ENCODE measurements at regions not wholly inside any gene's neighbourhood (a gene's known extent, or its start where the extent isn't known, plus 50 kb on each side); places are given as distances from the start of the nearest gene placed in this dataset.
A peak's percentile ranks its signal among the peaks of the same experiment; 100 is the strongest.

DNA sequence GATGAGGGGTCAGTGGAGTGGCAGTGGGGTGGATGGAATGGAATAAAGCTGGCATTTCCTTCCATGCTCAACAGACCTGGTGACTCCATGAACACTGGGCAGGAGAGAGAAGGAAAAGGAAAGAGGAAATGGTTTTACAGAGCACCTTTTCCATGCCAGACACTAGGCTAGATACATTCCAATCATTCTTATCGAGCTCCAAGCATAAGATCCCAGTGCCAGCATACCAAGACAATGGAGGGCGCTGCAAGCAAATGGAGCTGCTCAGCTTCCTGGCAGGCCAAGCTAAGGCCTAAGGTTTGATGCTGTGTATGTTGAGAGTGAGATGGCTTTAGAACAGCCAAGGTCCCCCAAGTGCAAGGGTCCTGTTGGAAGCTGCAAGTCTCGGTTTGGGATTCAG lies 113.2 kb downstream of the HSPH1 start:
- no peak for DNase-seq

DNA sequence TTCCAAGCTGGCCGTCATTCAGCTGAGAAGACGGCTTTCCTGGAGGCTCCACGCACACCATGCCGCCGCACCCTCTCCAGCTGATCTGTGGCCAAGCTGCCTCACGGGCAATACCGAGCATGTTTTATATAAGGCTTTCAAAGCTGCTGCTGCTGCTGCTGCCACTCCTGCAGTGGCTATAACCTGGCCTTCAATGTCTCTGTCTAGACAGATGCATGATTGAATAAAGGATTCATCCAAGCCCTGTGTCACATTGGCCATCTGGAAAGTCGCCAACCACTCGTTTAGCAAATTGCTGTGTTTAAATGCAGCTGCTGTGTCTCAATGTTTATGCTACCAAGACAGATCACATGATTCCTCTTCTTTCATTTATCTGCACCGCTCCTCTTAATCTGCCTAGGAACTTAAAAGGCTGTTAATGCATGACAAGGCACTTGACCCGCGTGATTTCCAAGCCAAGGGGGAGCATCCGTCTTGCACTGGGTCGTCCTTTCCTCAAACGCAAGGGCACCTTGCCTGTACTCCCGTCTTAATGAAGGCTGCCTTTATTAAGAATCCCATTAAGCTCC lies 114.3 kb downstream of the TEX26 start:
- DNase-seq: no peak

DNA sequence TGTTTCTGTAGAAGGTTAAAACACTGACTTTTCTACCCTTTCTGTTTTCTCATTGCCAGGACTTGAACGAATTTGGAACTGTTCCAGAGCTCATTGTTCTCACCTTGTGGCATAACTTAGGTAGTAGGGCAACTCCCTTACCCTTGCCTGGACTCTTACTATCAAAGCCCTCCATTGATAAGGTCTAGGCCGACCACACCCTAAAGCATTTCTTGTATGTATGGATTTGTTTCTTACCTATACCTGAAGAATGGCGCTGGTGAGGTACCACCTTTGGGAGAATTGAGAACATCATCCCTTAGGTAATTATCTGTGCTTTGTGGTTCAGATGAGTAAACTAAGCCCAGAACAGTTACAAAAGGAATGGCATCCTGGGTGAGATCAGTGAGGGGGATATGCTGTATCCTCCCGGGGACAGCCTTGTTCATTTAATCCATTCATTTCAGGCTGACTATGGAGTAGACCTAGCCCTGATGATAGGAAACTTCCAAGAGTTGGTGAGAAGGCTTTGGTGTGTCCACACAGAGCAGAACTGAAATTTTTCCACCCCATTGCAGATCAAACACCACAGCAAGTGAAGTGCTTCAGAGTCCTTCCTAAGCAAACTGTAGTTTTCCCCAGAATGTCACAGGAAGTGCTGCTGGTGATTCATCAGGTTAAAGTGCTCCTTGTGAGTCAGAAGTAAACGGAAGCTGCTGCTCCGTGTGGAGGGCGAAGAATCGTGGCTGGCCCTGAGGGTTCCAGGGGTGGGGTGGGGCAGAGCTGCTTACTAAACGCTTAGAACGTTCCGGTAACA lies 113.0 kb downstream of the TEX26 start:
- DNase-seq: peak; percentile 53 to 61

- peak; percentile 71 to 85 for DNase-seq
Measured at GRCh38 chr13:31044364-31045285, 112.2 kb downstream of the TEX26 start.

DNA sequence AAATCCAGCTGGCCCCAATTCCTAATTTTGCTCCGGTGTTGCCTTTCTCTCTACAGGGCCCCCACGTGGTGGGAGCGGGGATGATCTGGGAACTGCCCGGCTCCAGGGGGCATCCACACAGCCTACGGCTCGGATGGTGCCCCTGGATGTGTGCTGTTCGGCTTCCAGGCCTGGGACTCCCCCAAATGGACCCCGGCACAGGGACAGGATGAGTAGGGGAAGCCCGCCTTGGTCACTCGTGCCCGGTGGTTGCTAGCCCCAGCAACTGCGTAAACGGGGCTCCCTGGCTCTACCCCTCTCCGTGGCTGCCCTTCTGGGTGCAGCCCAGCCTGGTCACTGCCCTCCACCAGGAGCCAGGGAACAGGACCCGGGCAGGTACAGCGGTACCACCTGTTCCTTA lies 111.5 kb downstream of the TEX26 start:
- DNase-seq: no peak

DNA sequence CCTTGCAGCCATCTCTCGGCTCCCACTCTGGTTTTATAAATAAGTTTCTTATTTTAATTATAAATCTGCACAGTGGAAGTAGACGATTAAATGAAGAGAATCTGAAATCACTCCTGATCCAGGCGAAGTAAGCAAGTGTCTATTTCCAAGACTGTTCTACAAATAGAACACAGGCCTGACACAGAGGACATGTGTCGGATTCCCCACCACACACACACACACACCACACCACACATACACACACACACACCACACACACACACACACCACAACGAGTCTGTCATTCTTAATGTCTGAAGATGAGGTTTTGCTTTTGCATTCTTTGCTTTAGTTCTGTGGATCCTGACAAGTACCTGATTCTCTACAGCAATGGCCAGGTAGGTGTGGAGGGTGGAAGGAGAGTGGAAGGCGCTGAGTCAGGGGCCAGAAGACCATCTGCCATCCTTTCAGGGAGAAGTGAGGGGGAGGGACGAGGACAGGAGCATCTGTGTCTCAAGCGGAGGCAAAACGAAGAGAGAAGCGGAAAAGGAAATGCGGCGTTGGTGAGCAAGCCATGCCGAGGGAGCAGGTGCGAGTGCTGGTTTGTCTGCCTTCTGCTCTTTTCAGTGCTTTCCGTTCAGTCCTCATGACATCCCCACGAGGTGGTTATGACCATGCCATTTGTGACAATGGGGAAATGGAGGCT lies 110.2 kb downstream of the TEX26 start:
- no peak for DNase-seq

DNA sequence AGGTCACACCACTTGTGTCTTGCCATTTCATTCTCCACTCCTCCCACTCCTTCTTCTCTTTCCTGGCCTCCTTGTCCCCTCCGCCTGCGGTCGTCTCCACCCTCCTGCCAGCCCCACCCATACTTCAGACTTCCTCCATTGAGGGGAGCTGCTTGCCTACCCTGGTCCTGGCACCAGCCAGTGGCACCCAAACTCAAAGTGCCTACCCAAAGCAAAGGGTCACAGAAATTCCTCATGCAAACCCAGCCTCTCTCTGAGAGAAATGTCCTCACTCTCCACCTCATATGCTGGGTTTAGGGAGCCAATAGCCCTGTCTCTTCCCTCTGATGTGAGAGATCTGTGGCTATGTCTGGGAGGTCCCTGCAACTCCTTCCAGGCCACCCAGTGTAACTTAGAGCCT lies 109.6 kb downstream of the TEX26 start:
- DNase-seq: no peak

- DNase-seq: peak in 1 of 2 donors; percentile 44
Measured at GRCh38 chr13:31038834-31039552, 106.5 kb downstream of the TEX26 start.

GRCh38 chr13:31037874-31038500 lies 105.5 kb downstream of the TEX26 start:
- no peak for DNase-seq

DNA sequence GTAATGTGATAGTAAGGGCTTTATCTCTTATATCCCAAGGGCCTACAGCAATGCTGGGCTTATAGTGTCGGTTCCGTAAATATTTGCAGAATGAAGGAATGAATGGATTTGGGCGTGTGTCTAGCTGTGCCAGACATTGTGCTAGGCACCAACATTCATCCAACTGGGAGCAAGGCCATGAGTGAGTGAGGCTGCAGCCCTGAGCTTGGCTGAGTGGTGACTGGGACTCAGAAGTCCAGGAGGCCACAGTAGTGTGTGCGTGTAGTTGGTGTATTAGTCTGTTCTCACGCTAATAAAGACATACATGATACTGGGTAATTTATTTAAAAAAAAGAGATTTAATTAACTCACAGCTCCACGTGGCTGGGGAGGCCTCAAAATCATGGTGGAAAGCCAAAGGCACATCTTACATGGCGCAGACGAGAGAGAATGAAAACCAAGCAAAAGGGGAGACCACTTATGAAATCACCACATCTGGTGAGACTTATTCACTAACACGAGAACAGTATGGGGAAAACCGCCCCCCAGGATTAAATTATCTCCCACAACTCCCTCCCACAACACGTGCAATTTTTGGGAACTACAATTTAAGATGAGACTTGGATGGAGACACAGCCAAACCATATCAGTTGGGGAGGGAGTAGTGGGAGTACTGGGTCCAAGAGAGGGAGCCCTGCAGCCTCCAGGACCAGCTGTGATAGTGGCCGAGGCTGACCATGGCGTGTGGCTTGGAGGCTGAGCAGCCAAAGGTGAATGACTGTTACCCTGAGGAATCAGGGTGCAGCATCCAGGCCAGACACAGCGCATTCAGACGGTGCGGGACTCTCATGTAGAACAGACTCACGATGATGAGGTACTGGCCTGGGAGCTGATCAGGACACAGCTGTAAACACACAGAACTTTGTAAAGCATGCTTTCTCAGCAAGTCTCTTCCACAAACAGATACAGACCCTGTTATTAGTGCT lies 104.6 kb downstream of the TEX26 start:
- no peak for DNase-seq

- no peak for DNase-seq
Measured at GRCh38 chr13:31035185-31035965, 102.9 kb downstream of the TEX26 start.

DNA sequence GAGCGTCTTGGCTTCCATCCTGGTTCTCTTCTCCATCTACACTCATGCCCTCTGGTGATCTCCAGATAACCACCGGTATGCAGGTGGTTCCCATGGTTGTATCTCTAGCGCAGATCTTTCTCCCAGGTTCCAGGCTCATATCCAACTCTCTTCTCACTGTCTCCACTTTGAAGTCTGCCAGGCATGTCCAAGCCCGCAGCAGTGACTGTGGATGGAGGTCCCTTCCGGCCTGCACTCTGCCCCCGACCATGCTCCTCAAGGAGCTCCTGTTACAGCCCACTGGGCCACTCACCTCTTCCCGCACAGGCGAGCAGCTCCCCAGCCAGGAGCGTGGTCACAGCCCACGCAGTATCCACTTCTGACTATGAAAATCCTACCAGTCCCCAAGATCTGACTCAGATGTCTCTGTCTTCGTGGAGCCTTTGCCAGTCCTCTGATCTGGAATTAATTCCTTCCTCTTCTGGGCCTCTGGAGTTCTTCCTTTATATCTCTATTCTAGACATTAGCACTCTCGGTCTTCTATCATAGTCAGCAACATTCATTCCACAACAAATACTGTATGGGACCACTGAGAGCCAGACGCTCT lies 100.2 kb downstream of the TEX26 start:
- DNase-seq: no peak

GRCh38 chr13:31031482-31031881 lies 99.0 kb downstream of the TEX26 start:
- no peak for DNase-seq

DNA sequence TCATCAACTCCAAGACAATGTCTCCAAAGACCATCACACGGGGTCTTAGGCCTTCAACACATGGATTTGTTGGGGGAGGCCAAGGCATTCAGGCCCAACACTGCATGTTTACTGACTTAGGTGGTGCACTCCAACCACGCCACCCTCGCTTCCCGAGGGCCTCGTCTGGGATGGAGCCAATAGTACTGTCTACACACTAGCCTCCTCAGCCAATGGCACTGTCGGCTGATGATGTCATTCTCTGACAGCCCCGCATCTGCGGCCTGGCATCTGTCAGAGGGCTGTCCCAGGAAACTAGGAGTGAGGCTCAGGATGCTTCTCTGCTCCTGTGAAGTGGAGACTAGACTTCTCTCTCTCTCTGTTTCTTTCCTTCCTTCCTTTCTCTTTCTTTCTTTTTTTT lies 96.6 kb downstream of the TEX26 start:
- DNase-seq: no peak

DNA sequence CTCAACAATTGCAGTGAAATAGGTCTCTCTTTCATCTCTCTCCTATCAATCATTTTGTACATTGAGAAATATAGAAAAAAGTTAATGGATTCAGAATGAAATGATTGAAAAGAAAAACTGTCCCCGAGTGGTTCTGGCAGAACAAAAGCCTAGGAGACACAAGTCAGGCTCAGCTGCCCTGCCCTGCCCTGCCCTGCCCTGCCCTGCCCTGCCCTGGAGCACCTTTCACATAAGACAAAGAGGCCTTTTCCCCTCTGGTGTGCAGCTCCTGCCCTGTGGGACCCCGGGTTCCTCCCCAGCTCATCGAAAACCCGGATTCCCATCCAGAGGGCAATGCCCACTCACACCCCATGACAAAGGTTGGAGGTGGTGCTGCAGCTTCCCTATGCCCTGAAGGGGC lies 94.7 kb downstream of the TEX26 start:
- DNase-seq: no peak

Measured in CD4-positive, alpha-beta T cell treated with Interferon alpha-2 for 1 hour (primary cell).